Uterus (tissue), 3 donors: ENCODE measurements at regions not wholly inside any gene's neighbourhood (a gene's known extent, or its start where the extent isn't known, plus 50 kb on each side); places are given as distances from the start of the nearest gene placed in this dataset.

Source experiments
- DNase-seq, 2 donors: peaks; one replicate each; pipeline ENCODE4 v3.0.0-alpha.2; 2019 to 2020
- H3K27ac ChIP-seq, 2 donors: fragments of 200-600 bp; sonication (generic); 1 replicate in 1 of 2; 2 replicates in 1 of 2; pipeline ENCODE4 v1.5.1; 2016 to 2018
- H3K27me3 ChIP-seq, 2 donors: fragments of 200-600 bp; sonication (generic); one replicate each; pipeline ENCODE4 v1.5.1; 2018 to 2019; ENCODE audit warnings: control low read depth in 1 of 2
- H3K36me3 ChIP-seq, 2 donors: fragments of 200-600 bp; sonication (generic); one replicate each; pipeline ENCODE4 v1.5.1; 2019; ENCODE audit warnings: control low read depth in 1 of 2
- H3K4me1 ChIP-seq, 2 donors: fragments of 200-600 bp; sonication (generic); one replicate each; pipeline ENCODE4 v1.5.1; 2018 to 2019; ENCODE audit warnings: control low read depth in 1 of 2
- H3K4me3 ChIP-seq, 2 donors: fragments of 200-600 bp; sonication (generic); 1 replicate in 1 of 2; 2 replicates in 1 of 2; pipeline ENCODE4 v1.5.1; 2018 to 2019; ENCODE audit warnings: mild to moderate bottlenecking in 1 of 2
- H3K9me3 ChIP-seq, 2 donors: fragments of 200-600 bp; sonication (generic); one replicate each; pipeline ENCODE4 v1.5.1; 2019; ENCODE audit warnings: control low read depth in 1 of 2
- CTCF ChIP-seq, 4 experiments: fragments of 200-600 bp in 2 of 4; fragments of 450-650 bp in 2 of 4; sonication (generic) in 2 of 4; IDR thresholded peaks; one replicate each; pipeline ENCODE4 v1.5.1; 2016 to 2019; ENCODE audit warnings: antibody characterized with exemption in 4 of 4, mild to moderate bottlenecking in 2 of 4, moderate library complexity in 1 of 4
- POLR2A ChIP-seq, 2 donors: fragments of 450-650 bp; IDR thresholded peaks; one replicate each; pipeline ENCODE4 v1.6.1; 2016; ENCODE audit warnings: antibody characterized with exemption in 2 of 2, mild to moderate bottlenecking in 1 of 2, moderate library complexity in 1 of 2
- intact Hi-C: fragments of 100-400 bp; cut with DNase I; formaldehyde crosslinking; loops from one replicate; pipeline ENCODE4 v1.15.1; 2023; ENCODE audit warnings: low total_unique reads
- donor health status: DM: yes; HTN: yes; CAD: no.

GRCh38 chr13:90738881-90739280 is 608.6 kb upstream of the MIR17HG start:
- no peak for DNase-seq

GRCh38 chr13:90740099-90740498 is 607.4 kb upstream of the MIR17HG start:
- intact Hi-C loops, result no loop called here
- TF ChIP-seq POLR2A (IDR thresholded peaks at IDR 0.05) (no peak), CTCF (IDR thresholded peaks at IDR 0.05) (no peak)
- peaks cover 0 to 2% of the 10 kb centered on the region in 2 donors for H3K9me3 ChIP-seq
- no peaks in the 10 kb centered on the region for H3K27me3 ChIP-seq
- no peak overlapping the region for H3K4me3 ChIP-seq
- H3K27ac ChIP-seq, result no peak overlapping the region
- no peaks in the 10 kb centered on the region for H3K36me3 ChIP-seq
- no peak for DNase-seq
- H3K4me1 ChIP-seq, result no peaks in the 10 kb centered on the region

More at GRCh38 chr13:90738881-90739280, 608.6 kb upstream of the MIR17HG start:
- no peaks in the 10 kb centered on the region for H3K36me3 ChIP-seq
- no peak overlapping the region for H3K27ac ChIP-seq
- H3K27me3 ChIP-seq, result no peaks in the 10 kb centered on the region
- no peak for TF ChIP-seq POLR2A (IDR thresholded peaks at IDR 0.05)
- TF ChIP-seq CTCF (IDR thresholded peaks at IDR 0.05), result no peak
- H3K4me1 ChIP-seq, result no peaks in the 10 kb centered on the region
- H3K4me3 ChIP-seq, result no peak overlapping the region
- peaks cover 0 to 2% of the 10 kb centered on the region in 2 donors for H3K9me3 ChIP-seq
- intact Hi-C loops, result no loop called here

GRCh38 chr13:90742381-90742780 is 605.1 kb upstream of the MIR17HG start:
- DNase-seq, result no peak
- H3K27me3 ChIP-seq, result no peaks in the 10 kb centered on the region
- no peak overlapping the region for H3K27ac ChIP-seq
- intact Hi-C loops, result no loop called here
- no peak overlapping the region for H3K4me3 ChIP-seq
- TF ChIP-seq CTCF (IDR thresholded peaks at IDR 0.05) (no peak), POLR2A (IDR thresholded peaks at IDR 0.05) (no peak)
- H3K9me3 ChIP-seq, result no peaks in the 10 kb centered on the region
- H3K4me1 ChIP-seq, result no peaks in the 10 kb centered on the region
- H3K36me3 ChIP-seq, result no peaks in the 10 kb centered on the region

- intact Hi-C loops, result no loop called here
- H3K27ac ChIP-seq, result no peak overlapping the region
- no peak overlapping the region for H3K4me3 ChIP-seq
- H3K4me1 ChIP-seq, result no peaks in the 10 kb centered on the region
- H3K27me3 ChIP-seq, result no peaks in the 10 kb centered on the region
- TF ChIP-seq CTCF (IDR thresholded peaks at IDR 0.05) (no peak), POLR2A (IDR thresholded peaks at IDR 0.05) (no peak)
- DNase-seq, result no peak
- no peaks in the 10 kb centered on the region for H3K9me3 ChIP-seq
- no peaks in the 10 kb centered on the region for H3K36me3 ChIP-seq
These were observed 601.3 kb upstream of the MIR17HG start for GRCh38 chr13:90746230-90746629.

- intact Hi-C loops, result no loop called here
- H3K4me1 ChIP-seq, result no peaks in the 10 kb centered on the region
- DNase-seq, result no peak
- H3K9me3 ChIP-seq, result no peaks in the 10 kb centered on the region
- no peaks in the 10 kb centered on the region for H3K27me3 ChIP-seq
- H3K27ac ChIP-seq, result no peak overlapping the region
- no peak for TF ChIP-seq POLR2A (IDR thresholded peaks at IDR 0.05)
- no peak for TF ChIP-seq CTCF (IDR thresholded peaks at IDR 0.05)
- H3K4me3 ChIP-seq, result no peak overlapping the region
- H3K36me3 ChIP-seq, result no peaks in the 10 kb centered on the region
These were observed 597.5 kb upstream of the MIR17HG start for GRCh38 chr13:90750021-90750420.
